ENCODE measurements at regions not wholly inside any gene's neighbourhood (a gene's known extent, or its start where the extent isn't known, plus 50 kb on each side); places are given as distances from the start of the nearest gene placed in this dataset.

DNA sequence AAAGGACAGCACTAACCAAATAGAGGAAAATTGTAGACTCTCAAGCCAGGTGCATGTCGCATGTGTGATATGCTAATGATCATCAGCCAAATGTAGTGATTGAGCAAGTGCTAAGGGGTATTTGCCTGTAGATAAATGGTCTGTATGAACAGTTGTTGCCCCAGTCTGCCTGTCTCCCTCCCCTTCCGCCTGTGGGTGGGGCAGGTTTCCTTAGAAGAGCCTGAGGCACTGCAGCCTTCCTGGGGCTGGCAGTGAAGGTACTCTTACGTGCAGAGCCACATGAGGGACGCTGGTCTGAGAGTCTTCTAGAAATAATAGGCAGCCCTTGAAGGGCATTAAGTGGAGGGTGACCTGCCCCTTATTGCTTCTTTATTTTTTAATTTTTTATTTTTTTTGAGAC, 152.1 kb downstream of the SNX10 start:
- 93 to 95% (median 94%) methylated on average over 4 of the region's 4 CpGs for WGBS, 3 donors
- Histone ChIP-seq H3K27me3 (no peaks in the 10 kb centered on the region), H3K27ac (no peak overlapping the region), H3K9me3 (no peaks in the 10 kb centered on the region), H3K4me3 (no peak overlapping the region), H3K36me3 (no peaks in the 10 kb centered on the region), H3K4me1 (ENCODE audit: insufficient read depth) (no peaks in the 10 kb centered on the region)
- TF ChIP-seq, protein P1, sequence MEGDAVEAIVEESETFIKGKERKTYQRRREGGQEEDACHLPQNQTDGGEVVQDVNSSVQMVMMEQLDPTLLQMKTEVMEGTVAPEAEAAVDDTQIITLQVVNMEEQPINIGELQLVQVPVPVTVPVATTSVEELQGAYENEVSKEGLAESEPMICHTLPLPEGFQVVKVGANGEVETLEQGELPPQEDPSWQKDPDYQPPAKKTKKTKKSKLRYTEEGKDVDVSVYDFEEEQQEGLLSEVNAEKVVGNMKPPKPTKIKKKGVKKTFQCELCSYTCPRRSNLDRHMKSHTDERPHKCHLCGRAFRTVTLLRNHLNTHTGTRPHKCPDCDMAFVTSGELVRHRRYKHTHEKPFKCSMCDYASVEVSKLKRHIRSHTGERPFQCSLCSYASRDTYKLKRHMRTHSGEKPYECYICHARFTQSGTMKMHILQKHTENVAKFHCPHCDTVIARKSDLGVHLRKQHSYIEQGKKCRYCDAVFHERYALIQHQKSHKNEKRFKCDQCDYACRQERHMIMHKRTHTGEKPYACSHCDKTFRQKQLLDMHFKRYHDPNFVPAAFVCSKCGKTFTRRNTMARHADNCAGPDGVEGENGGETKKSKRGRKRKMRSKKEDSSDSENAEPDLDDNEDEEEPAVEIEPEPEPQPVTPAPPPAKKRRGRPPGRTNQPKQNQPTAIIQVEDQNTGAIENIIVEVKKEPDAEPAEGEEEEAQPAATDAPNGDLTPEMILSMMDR (IDR thresholded peaks at IDR 0.05): no peak
- intact Hi-C loops (cut with DNase I): no loop called here
- no peak for DNase-seq

DNA sequence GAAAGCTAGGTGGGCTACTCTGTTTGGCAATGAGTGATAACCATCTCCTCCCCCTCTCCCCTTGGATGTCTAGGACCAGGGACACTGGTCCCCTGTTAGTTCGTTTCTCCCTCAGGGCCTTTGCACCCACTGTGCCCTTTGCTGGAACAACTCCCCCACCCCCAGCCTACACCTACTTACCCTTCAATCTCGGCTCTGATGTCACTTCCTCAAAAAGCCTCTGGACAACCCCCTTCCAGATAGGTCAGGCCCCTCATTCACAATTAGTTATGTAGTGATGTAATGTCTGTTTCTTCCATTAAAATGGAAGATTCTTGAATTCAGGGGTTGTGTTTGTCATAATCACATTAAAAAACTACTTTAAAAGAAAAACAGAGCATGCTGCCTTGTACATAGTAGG, 152.9 kb downstream of the SNX10 start:
- TF ChIP-seq, protein P1 (IDR thresholded peaks at IDR 0.05): no peak
- Histone ChIP-seq H3K9me3 (no peaks in the 10 kb centered on the region), H3K4me1 (ENCODE audit: insufficient read depth) (no peaks in the 10 kb centered on the region), H3K27me3 (no peaks in the 10 kb centered on the region), H3K36me3 (no peaks in the 10 kb centered on the region), H3K27ac (no peak overlapping the region), H3K4me3 (no peak overlapping the region)
- WGBS, 3 donors: 79 to 85% (median 83%) methylated on average over 2 of the region's 2 CpGs
- intact Hi-C loops (cut with DNase I): no loop called here
- no peak for DNase-seq

DNA sequence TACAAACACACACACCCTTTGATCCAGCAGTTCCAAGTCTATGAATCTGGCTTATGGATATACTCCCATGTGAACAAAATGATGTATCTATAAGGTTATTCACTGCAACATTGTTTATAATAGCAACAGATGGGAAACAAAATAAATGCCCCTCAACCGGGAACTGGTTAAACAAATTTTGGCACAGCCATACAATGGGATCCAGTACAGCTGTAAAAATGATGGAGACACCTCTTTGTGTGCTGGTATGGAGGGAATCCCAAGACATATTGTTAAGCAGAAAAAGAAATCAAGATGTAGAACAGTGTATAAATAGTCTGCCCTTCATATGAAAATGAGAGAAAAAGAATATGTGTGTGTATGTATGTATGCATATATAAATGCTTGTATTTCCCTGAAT, 155.5 kb downstream of the SNX10 start:
- intact Hi-C loops (cut with DNase I): no loop called here
- TF ChIP-seq, protein P1 (IDR thresholded peaks at IDR 0.05): no peak
- TF ChIP-seq POLR2A (IDR thresholded peaks at IDR 0.05): no peak
- no peak for TF ChIP-seq EP300 (IDR thresholded peaks at IDR 0.05)
- 24 to 54% (median 29%) methylated on average over 1 of the region's 1 CpG for WGBS, 3 donors
- Histone ChIP-seq H3K36me3 (no peaks in the 10 kb centered on the region), H3K4me3 (no peak overlapping the region), H3K27me3 (no peaks in the 10 kb centered on the region), H3K9me3 (no peaks in the 10 kb centered on the region), H3K27ac (no peak overlapping the region), H3K4me1 (ENCODE audit: insufficient read depth) (no peaks in the 10 kb centered on the region)
- DNase-seq: no peak

DNA sequence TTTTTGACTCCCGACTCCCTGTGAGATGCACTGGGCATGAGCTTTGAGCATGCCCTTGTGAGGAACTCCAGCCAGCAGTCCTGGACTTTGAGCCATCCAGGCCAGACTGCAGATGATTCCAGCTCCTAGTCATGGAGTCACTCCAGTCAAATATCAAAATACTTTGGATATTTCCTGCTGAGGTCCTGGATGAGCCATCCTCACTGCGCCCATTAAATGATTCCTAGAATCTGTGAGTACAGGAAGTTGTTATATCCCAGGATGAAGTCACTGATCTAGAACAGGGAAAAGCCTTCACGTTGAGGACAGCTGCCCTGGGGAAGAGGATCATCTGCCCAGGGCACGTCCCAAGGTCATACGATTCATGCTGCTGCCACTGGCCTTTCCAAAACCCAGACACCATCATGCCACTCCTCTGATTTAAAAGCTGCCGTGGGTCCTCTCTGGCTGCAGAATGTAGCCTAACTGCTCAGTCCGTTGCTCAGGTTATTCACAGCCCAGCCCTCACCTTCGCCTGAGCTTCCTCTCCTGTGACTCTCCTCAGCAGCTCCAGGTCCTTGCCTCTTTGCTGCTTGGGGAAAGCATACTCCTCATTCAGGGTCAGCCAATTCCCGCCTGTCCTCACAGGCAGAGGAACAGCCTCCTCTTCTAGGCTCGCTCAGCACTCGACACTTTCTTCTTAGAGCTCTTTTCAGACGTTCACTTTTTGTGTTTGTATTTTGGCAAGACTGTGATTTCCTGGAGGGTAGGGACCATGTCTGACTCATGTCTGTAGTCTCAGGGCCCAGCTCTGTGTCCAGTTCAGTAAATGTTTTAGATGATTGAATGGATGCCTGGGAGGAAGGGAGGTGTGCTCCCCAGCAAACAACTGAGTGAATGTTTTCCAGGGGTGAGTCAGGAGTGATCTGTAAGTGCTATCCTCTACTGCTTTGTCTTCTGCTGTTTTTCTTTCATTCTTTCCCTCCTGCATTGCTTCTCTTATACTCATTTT, 157.8 kb downstream of the SNX10 start:
- no peaks in the 10 kb centered on the region for H3K9me3 ChIP-seq
- no peaks in the 10 kb centered on the region for H3K36me3 ChIP-seq
- no peak for DNase-seq
- TF ChIP-seq EP300 (IDR thresholded peaks at IDR 0.05) (no peak), POLR2A (IDR thresholded peaks at IDR 0.05) (no peak)
- TF ChIP-seq, protein P1 (IDR thresholded peaks at IDR 0.05): no peak
- WGBS, 3 donors: 55 to 60% (median 57%) methylated on average over 12 of the region's 12 CpGs
- no peak overlapping the region for H3K27ac ChIP-seq
- no peak overlapping the region for H3K4me3 ChIP-seq
- intact Hi-C loops (cut with DNase I): no loop called here
- H3K27me3 ChIP-seq: no peaks in the 10 kb centered on the region
- H3K4me1 ChIP-seq (ENCODE audit: insufficient read depth): no peaks in the 10 kb centered on the region
